HG03025 (cell line): ENCODE measurements at regions not wholly inside any gene's neighbourhood (a gene's known extent, or its start where the extent isn't known, plus 50 kb on each side); places are given as distances from the start of the nearest gene placed in this dataset.

Experiments
- ATAC-seq: cut with Tn5 transposase; IDR thresholded peaks from one replicate; pipeline ENCODE4 v1.9.1; 2021; ENCODE audit warnings: mild to moderate bottlenecking, moderate library complexity; ENCODE audit not compliant: unreplicated experiment, low FRiP score

DNA sequence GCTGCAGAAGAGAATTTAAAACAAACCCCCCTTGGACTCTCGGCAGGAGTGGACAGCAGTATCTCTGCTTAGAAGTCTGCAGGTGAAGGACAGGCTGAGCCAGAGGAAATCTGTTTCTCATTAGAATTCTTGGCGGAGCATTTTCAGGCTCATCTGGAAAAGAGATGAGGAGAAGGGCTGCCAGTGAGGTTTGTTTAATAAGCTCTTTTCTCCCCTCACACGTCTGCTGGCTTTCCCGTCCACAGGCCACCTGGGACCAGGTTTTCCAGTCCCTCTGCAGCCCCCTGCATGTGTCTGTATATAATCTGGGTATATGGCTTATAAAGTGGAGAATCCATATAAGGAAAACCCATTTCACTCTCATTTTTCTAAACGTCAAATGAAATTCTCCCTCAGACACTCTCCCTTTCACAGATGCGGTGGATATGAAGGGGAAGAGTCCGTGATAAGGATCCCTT lies 155.4 kb upstream of the TPM1 start:
- no peak for ATAC-seq

DNA sequence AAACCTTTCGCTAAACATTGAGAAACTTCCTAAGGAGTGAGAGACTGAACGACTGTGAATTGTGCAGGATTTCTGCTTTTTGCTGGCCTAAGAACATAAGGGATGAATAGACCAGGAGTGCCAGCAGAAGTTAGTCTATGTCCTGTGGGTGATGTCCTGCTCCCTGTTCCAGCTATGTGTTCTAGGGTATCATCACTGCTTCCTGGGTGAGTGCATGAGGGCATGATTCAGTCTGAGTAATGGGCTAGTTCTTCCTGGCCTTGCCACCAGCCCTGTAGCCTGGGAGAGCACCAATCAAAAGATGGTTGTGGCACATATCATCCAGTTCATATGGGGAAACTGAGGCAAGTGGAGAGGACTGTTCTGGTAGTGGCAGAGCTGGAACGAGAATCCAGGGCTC lies 153.9 kb upstream of the TPM1 start:
- ATAC-seq = no peak

DNA sequence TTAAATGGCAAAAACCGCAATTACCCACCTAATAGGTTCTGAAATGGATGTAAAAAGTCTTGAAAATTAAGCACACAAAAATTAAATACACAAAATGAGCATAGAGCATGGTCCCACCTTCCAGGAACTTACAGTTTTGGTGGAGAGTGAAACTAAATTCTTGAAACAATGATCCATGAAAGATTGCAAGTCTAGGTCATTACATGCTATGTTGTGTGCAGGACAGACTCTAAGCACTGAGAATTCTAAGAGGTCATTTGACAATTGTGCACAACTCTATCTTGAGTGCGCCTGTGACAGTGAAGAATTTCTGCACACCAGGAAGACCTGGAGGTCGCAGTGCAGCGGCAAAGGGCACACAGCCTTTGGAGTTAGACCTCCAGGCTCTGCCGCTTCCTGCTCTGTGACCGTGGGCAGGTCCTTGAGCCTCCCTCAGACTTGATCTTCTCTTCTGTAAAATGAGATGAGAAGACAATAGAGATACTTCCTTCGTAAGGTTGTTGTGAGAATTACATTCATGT lies 153.3 kb upstream of the TPM1 start:
- ATAC-seq = no peak

DNA sequence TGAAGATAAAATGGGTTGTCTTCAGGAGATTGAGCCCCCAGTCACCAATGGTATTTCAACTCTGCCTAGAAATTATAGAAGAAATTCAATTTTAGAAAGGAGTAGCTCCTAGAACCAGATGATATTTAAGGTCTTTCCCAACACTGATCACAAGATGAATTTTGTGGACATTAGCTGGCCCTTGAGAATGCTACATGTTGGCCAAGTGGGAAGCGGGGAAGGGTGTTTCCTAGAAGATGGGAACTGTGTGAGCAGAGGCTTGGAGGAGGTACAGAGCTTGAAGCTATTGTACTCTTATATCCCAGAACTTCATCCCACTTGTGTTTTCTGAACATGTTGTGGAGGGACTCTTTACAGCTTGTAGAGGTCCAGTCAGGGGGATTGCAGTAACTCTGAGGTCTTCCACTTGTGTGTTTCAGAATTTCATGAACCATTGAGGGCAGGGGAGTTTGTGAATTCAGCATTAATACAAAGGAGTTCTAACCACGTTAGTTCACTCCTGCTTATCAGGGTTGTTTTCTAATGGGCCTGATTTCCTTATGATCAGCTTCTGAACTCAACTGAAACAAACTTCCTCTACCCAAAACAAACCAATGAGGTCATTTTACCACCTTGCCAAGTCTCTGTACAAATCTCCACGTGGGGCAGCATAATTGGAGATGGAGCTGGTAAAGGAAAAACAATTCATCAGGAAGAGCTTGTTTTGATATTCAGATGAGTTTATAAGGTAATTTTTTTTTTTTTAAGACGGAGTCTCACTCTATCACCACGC lies 152.6 kb upstream of the TPM1 start:
- ATAC-seq = no peak

DNA sequence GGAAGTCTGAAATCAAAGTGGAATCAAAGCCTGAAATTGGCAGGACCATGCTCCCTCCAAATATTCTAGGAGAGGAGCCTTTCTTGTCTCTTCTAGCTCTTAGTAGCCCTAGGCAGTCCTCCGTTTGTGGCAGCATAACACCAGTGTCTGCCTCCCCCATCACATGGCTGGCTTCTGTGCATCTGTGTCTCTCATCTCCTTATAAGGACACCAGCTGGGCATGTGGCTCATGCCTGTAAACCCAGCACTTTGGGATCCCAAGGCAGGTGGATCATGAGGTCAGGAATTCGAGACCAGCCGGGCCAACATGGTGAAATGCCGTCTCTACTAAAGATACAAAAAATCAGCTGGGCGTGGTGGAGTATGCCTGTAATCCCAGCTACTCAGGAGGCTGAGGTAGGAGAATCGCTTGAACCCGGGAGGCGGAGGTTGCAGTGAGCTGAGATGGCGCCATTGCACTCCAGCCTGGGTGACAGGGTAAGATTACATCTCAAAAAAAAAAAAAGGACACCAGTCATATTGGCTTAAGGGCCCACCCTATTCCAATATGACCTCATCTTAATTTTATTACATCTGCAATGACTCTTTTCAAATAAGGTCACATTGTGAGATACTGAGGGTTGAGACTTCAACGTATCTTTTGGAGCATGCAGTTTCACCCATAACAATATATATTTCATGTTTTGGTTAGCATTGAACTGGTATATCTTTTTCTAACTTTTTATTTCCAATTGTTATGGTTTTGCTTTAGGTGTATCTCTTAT lies 148.0 kb upstream of the TPM1 start:
- ATAC-seq = no peak

DNA sequence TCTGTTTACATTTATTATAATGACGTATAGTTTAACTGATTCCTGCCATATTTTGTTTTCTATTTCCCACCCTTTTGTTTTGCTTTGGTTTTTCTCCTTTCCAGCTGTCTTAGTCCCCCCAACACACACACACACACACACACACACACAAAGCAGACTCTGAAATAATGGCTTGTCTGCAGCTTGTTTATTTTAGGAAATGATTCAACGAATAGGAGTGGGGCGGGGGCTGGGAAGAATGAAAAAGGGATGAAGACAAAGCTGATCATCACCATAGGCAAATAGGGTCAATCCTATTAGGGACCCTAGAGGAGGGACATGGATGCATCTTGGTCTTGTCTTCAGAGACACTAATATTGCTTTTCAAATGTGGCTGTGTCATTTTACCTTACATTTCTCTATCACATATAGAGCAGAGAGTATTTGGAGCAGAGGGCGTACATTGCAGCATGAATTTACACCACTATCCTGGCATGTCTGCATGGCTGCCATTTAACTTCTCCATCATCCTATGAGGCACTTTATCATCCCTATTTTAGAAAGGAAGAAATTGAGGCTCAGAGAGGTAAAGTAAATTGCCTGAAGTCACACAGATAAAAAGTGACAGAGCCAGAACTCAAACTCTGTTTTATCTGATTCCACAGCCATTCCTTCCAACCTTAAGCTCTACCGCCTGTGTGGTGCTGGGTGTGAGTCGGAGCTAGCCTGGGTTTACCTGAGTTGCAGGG lies 147.2 kb upstream of the TPM1 start:
- no peak for ATAC-seq

DNA sequence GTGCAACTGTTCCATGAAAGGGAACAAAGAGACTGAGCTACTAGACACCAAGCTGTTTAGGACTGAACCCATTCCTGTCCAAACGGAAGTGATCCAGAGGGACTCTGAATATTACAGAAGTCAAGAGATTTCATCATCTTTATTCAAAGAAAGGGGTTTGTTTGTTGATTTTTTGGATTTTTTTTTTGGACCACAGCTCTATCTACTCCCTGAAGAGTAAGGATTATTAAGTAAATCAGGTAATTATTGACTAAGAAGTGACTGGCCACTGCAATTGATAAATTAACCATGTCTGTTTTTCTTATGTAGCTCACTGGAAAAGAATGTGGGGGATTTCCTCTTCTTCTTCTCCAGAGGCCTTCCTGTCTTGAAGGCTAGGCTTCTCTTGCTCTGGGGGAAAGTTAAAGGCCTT lies 146.6 kb upstream of the TPM1 start:
- ATAC-seq = no peak

DNA sequence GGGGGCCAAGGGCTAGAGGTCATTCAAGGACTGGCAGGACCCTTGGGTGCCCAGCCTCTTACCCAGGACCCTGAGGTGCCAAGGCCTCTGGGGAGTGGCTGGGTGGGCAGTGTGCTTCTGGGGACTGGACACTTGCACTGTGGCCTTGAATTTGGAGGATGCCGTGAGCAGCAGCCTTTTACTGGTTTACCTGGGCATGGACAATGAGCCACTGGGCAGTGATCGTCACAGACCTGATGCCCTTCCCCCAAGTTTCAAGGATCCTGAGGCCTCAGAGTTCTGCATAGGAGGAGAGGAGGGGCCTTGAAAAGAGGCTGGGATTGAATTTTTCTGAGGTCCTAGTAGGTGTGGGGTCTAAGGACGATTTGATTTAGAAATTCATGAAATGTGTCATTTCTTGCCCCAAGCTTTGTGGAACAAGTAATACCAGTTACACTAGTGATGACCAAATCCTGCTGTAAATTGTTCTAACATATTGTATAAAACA lies 146.1 kb upstream of the TPM1 start:
- ATAC-seq = no peak

DNA sequence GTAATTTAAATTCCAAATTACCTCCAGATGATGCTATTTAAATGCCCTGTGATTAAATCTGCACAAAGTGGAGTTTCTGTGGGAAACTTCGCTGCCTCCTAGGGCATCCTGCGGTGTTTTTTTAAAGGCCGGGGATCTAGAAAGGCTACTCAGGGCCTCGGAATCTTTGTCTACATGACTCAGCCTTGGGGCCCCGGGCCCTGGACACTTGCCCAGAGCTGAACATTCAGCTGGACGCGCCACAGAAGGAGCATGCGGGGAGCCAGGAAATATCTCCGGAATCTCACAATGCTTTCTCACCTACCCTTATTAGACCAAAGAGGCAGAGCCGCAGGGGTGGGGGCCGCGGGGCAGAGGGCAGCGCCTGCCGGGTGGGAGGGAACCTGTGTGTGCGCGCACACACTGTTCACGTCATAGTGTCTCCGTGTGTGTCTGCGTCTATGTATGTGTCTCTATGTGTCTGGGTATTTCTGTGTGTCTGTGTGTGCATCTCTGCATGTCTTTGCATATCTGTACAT lies 145.5 kb upstream of the TPM1 start:
- ATAC-seq = no peak

DNA sequence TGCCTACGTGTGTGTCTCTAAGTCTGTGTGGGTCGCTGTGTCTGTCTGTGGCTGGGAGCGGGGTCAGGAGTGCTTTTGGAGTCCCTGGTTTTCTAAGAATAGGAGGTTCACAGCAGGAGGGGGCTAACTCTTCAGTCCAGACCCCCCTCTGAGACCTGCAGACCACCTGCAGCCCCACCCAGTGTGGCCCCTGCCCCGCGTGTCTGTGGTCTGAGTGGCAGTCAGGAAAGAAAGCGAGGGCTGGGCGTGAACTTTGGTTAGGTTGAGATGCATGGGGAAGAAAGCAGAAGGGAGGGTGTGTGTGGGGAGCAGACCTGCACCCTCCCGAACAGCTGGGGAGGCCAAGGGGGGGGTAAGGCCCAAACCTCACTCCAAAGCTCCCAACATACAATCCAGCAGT lies 144.9 kb upstream of the TPM1 start:
- no peak for ATAC-seq

DNA sequence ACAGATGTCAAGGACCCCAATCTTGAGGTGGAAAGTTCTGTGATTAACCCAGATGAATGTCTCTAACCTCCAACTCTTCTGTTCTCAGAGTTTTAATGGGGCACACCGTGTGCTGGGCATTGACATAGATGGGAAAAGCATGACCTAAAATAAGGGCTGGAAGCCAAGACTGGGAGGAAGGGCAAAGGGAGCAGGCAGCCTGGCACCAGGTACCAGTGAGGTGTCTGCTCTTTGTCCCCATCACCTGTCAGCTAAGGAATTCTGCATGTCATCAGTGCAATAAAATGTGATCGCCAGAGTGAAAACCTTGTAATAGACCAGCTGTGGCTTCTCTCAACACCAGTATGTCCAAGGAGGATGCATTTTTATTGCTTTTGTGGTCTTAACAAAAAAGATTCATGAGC lies 143.5 kb upstream of the TPM1 start:
- ATAC-seq = no peak

DNA sequence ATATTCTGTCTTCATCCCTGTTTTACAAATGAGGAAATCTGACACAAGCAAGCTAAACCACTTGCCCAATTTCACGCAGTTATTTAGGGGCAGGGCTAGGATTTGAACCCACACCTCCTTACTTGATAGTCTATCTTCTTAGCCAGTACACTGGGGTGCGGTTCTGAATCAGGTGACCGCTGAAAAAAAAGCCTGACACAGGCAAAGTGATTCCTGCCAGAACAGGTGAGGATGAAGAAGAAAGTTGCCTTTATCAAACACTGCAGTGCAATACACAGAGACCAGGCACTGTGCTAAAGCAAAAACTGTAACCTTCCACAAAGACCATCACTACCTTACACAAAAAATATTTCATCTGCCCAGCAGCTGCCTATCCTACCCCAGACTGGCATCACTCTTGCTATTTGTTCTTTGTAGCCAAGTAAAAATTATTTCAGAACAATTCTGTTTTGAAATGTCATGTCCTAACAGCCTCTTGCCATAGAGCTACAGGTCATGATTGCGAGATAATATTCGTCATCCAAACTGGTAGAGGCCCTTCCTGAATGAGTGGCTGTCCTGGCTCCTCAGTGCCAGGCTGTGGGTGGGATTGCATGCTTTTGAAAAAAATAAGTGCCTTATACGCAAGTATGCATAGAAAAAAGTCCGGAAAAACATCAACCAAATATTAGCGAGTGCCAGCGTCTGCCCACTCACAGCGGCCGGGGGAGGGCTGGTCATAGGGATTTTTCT lies 142.3 kb upstream of the TPM1 start:
- no peak for ATAC-seq

DNA sequence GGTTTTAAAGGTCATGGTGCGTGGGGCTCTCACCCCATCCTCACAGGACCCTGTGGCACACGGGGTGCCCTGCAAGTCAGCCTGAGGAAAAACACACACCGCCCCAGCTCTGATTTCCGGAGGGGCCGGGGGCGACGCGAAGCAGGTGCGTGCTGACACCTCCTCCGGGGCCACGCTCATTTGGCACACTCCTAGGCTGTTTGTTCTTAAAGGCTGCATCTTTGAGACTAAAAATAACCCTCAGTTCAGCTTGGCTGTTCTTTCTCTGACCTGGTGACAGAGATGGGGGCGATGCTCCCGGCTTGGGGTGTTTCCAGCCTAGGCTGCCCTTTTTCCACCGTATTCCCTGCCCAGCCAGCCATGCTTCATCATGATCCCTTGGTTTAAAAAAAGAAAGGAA lies 141.5 kb upstream of the TPM1 start:
- ATAC-seq = no peak

DNA sequence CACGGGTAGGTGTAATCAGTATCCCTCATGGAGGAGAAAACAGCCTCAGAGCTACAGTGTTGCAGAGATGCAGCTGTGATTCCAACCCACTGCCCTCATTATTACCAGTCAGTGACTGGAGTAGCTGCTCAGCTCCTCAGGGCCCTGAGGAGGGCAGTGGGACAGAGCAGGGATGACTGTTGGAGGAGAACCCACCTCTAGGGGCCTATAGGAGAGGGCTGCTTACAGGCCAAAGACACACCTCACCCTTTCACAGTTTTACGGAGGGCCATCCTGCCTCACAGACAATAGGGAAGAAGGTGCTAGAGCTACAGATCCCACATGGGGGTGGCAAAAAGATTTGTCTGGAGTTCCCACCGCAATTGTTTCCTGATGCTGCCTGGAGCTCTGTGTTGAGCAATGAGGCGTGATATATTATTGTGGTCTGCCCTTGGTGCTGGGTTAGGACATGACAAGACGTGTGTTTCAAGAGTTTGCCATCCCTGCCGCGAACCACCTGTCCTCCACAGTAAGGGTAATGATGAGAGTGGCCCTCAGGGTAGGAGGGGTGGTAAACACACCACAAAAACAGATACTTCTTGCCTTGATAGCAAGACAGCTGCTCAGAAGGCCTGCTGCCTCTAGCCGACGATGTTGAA lies 140.5 kb upstream of the TPM1 start:
- ATAC-seq = no peak

DNA sequence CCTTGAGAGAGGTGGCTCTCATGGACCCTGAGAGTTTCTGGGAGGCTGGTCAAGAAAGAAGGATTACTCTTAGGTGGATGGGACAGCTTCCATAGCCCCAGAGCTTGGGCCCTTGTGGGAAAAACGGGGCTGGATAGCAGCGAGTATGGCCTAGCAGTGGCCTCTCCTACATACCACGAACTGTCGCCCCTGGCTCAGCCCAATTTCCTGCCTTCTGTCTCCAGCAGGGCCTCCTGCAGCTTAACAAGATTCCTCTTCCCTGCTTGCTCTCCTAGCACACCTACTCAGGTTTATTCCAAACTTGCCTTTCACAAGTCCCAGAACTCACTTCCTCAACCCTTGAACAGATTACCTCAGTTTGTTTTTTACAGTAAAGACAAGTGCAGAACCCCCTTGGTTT lies 139.7 kb upstream of the TPM1 start:
- ATAC-seq = no peak

DNA sequence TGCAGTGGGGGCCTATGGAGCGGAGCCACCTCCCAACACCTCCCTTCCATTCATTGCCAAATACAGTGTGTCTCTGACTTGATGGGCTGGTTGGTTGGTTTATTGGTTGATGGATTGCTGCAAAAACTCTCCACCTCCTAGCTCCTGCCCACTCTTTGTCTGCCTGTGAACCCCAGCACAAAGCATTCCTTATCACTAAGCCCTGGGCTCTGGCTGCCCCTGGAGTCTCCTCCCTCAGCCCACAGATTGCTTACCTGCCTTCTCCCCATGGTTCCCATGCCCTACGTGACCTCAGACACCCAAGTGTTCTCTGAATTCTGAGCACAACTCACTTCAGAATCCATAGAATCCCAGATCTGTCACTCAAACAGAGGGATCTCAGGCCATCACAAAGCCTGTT lies 139.1 kb upstream of the TPM1 start:
- ATAC-seq = no peak

DNA sequence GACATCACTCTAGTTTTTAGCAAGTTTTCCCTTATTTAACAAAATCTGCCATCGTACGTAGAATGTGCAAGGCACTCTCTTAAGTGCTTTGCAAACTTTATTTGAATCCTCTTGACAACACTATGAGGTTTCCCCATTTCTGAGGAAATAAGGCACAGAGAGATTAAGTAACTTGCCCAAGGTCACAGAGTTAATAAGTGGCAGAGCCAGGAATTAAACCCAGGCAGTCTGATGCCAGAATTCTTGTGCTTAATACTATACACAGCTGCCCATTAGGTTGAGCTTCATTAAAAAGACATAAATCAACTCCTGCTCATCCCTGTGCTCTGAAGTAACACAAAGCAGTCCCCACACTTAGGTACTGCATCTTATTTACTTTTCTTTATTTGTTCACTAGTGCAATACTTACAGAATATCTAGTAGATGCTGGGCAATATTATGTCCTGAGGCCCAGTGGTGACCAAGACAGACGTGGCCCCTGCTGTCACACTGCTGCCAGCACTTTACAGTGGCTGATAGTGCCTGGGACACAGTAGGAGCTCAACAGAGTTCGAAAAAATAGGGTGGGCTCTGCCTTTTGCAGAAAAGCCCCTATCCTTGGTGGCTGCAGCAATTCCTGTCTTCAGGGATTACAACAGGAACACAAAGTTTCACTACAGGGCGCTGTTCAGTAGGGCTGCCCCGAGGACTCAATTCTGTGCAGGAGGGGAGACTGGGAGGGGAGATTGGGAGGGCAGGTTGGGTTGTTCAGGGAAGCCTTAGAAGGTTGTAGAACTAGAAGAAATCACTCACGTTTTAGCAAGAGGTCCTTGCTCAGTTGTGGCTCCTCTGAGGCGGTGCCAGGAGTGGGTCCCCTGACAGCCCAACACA lies 138.3 kb upstream of the TPM1 start:
- ATAC-seq = no peak

DNA sequence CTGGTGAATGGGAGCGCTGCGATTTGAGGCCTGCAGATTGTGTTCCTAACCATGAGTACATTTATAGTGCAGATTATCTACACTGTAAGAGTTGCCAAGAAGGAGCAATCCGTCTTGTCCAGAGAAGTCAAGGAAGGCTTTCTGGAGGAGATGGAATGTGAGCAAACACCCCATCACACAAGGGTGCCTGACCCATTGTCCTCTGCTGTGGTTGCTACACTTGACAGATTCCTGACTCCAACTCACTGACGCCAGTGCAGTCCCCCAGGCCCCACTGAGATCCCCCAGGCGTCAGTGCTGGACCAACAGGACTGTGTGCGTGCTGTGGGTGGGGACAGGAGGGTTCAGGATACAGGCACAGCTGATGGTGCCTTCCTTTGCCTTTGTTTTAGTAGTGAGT lies 135.9 kb upstream of the TPM1 start:
- no peak for ATAC-seq

DNA sequence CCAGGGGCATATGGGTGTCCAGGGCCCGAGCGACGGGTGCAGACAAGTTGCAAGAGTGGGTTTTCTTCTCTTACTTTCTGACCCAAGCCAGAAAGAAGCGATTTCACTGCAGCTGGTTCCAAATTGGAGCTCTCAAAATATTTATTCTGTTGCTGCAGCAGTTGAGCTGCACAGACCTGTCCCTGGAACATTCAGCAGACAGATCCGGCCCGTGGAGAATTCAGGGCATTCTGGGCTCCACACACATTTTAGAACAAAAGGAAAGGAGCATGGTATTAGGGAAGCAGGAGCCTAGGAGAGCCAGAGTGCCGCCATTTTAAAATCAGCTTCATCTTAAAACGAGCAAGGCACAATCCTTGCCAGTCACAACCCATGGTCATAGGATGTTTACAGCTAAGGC lies 135.3 kb upstream of the TPM1 start:
- no peak for ATAC-seq
